K562 (cell line): ENCODE measurements at regions not wholly inside any gene's neighbourhood (a gene's known extent, or its start where the extent isn't known, plus 50 kb on each side); places are given as distances from the start of the nearest gene placed in this dataset.

Experiments
- ATAC-seq: fragments of 200-7000 bp; cut with Tn5 transposase; 3 replicates; pipeline ENCODE4 v1.9.1; 2020; ENCODE audit warnings: moderate library complexity
- BruUV-seq: library from RNA; stranded (reverse); fragments of 400-500 nt; replicated peaks from 2 replicates; lab custom pipeline; 2021; lab: Mats Ljungman, UMichigan
- CTCF ChIA-PET: fragments of 300-600 bp; formaldehyde crosslinking; extraction: SDS; loops from one replicate; lab custom pipeline; 2021; ENCODE audit warnings: low intra/inter-chr PET ratio; lab: Yijun Ruan, JAX
- POLR2A ChIA-PET: fragments of 300-600, 350-650 bp; sonication (Branson Sonifier 250); formaldehyde crosslinking; extraction: SDS; loops from one replicate; lab custom pipeline; 2021; ENCODE audit warnings: antibody characterized with exemption, inconsistent platforms; lab: Yijun Ruan, JAX
- DNase-seq, 4 experiments: peaks; one replicate each; pipeline versions ENCODE4 v3.0.0 to v3.0.0-alpha.2; 2011 to 2018; ENCODE audit warnings: low spot score in 3 of 4, mixed read lengths in 3 of 4; ENCODE audit errors: extremely low read depth in 1 of 4
- FAIRE-seq: peaks from 2 replicates; lab custom pipeline; 2011; peaks lifted over from hg19 to GRCh38; lab: Jason Lieb, UNC
- H2AFZ ChIP-seq: 2 replicates; pipeline ENCODE4 v1.6.0; 2011; ENCODE audit warnings: low read depth, low read length, control low read depth, inconsistent platforms
- H3K27ac ChIP-seq: fragments of 200-600 bp; 3 replicates; pipeline ENCODE4 v1.8.0; 2011; ENCODE audit warnings: low read depth, mild to moderate bottlenecking, control low read depth, inconsistent platforms, low read length, moderate library complexity, mixed read lengths; ENCODE audit errors: extremely low read depth
- H3K27me3 ChIP-seq, 2 experiments: fragments of 300-600 bp in 1 of 2; 2 replicates in 1 of 2; 3 replicates in 1 of 2; pipeline versions ENCODE4 v1.6.0 to v1.8.0; 2011; ENCODE audit warnings: inconsistent platforms in 2 of 2, low read length in 2 of 2, mild to moderate bottlenecking in 1 of 2, mixed read lengths in 1 of 2, moderate library complexity in 1 of 2; ENCODE audit not compliant: control insufficient read depth in 2 of 2, insufficient read depth in 2 of 2
- H3K36me3 ChIP-seq: fragments of 300-600 bp; 3 replicates; pipeline ENCODE4 v1.8.0; 2011; ENCODE audit warnings: mild to moderate bottlenecking, low read length, inconsistent platforms; ENCODE audit not compliant: control insufficient read depth, insufficient read depth
- H3K4me1 ChIP-seq, 2 experiments: fragments of 200-600 bp in 1 of 2; replicated peaks in 1 of 2; 2 replicates in 1 of 2; 3 replicates in 1 of 2; pipeline versions ENCODE4 v1.5.1 to v1.8.0; 2011; ENCODE audit warnings: inconsistent platforms in 2 of 2, low read length in 2 of 2, mild to moderate bottlenecking in 1 of 2, mixed read lengths in 1 of 2, moderate library complexity in 1 of 2; ENCODE audit not compliant: control insufficient read depth in 2 of 2, insufficient read depth in 2 of 2
- H3K4me2 ChIP-seq: 2 replicates; pipeline ENCODE4 v1.6.1; 2011; ENCODE audit warnings: low read length, control low read depth, inconsistent platforms, mixed read lengths; ENCODE audit not compliant: insufficient read depth
- H3K4me3 ChIP-seq: fragments of 200-600 bp; sonication (generic), shearing (Covaris generic); 2 replicates; pipeline ENCODE4 v1.5.1; 2016; ENCODE audit warnings: control low read depth, inconsistent platforms
- H3K79me2 ChIP-seq: fragments of 200-600 bp; 3 replicates; pipeline ENCODE4 v1.8.0; 2011; ENCODE audit warnings: low read length, inconsistent platforms; ENCODE audit not compliant: control insufficient read depth, insufficient read depth
- H3K9ac ChIP-seq, 2 experiments: 2 replicates each; pipeline versions ENCODE4 v1.6.0 to v1.6.1; 2011; ENCODE audit warnings: low read depth in 2 of 2, low read length in 2 of 2, control low read depth in 1 of 2, inconsistent platforms in 1 of 2, mild to moderate bottlenecking in 1 of 2, mixed read lengths in 1 of 2; ENCODE audit not compliant: insufficient read depth in 1 of 2
- H3K9me1 ChIP-seq: one replicate; pipeline ENCODE4 v1.6.0; 2011; ENCODE audit warnings: inconsistent platforms, mild to moderate bottlenecking, low read length, moderate library complexity; ENCODE audit not compliant: control insufficient read depth, insufficient read depth
- H3K9me3 ChIP-seq: replicated peaks from 2 replicates; pipeline ENCODE4 v1.5.1; 2011; ENCODE audit warnings: low read depth, low read length, inconsistent platforms; ENCODE audit not compliant: control insufficient read depth, insufficient read depth
- H4K20me1 ChIP-seq: replicated peaks from 2 replicates; pipeline ENCODE4 v1.6.1; 2011; ENCODE audit warnings: low read length, inconsistent platforms, mixed read lengths; ENCODE audit not compliant: control insufficient read depth, insufficient read depth
- BCOR ChIP-seq: fragments of 450-650 bp; IDR thresholded peaks from 2 replicates; pipeline ENCODE4 v1.6.1; 2016
- BDP1 ChIP-seq: IDR thresholded peaks from 3 replicates; pipeline ENCODE4 v1.6.1; 2011; ENCODE audit not compliant: insufficient read length, insufficient read depth
- CREB1 ChIP-seq, 2 experiments: sonication (generic) in 1 of 2; formaldehyde crosslinking in 1 of 2; IDR thresholded peaks; 2 replicates each; pipeline versions ENCODE4 v1.6.1 to v1.8.0; 2012 to 2022; ENCODE audit warnings: inconsistent platforms in 1 of 2, mild to moderate bottlenecking in 1 of 2, missing genetic modification reagents in 1 of 2, moderate library complexity in 1 of 2
- DACH1 ChIP-seq: fragments of 450-650 bp; IDR thresholded peaks from 2 replicates; pipeline ENCODE4 v1.6.1; 2018; ENCODE audit not compliant: partially characterized antibody
- ESRRA ChIP-seq: fragments of 450-650 bp; IDR thresholded peaks from 2 replicates; pipeline ENCODE4 v1.6.1; 2014; ENCODE audit warnings: low read depth, mild to moderate bottlenecking, moderate library complexity, borderline replicate concordance
- ESRRB ChIP-seq: fragments of 250-450 bp; sonication (Bioruptor Pico); IDR thresholded peaks from 2 replicates; pipeline ENCODE4 v1.5.0; 2020; ENCODE audit warnings: mild to moderate bottlenecking, moderate library complexity, borderline replicate concordance
- HNRNPUL1 ChIP-seq: fragments of 200-400 bp; formaldehyde crosslinking; IDR thresholded peaks from 2 replicates; pipeline ENCODE4 v1.6.1; 2017; ENCODE audit warnings: low read length
- ILK ChIP-seq: fragments of 450-650 bp; IDR thresholded peaks from 2 replicates; pipeline ENCODE4 v1.6.1; 2016; ENCODE audit warnings: missing genetic modification characterization, low read depth, mild to moderate bottlenecking, missing compliant biosample characterization, moderate library complexity, borderline replicate concordance
- L3MBTL2 ChIP-seq: fragments of 450-650 bp; IDR thresholded peaks from 2 replicates; pipeline ENCODE4 v1.6.1; 2016; ENCODE audit warnings: mild to moderate bottlenecking, moderate library complexity
- MITF ChIP-seq: IDR thresholded peaks from 2 replicates; pipeline ENCODE4 v1.6.1; 2014; ENCODE audit warnings: antibody characterized with exemption
- PCBP1 ChIP-seq: fragments of 200-400 bp; formaldehyde crosslinking; IDR thresholded peaks from 2 replicates; pipeline ENCODE4 v1.6.1; 2018; ENCODE audit warnings: mild to moderate bottlenecking, low read depth, low read length; ENCODE audit not compliant: poor library complexity, severe bottlenecking
- STAT5B ChIP-seq: fragments of 250-450 bp; sonication (Bioruptor Pico); IDR thresholded peaks from 2 replicates; pipeline ENCODE4 v1.8.0; 2021; ENCODE audit warnings: mild to moderate bottlenecking, inconsistent platforms
- TBL1XR1 ChIP-seq, 2 experiments: IDR thresholded peaks; 2 replicates each; pipeline ENCODE4 v1.6.1; 2012; ENCODE audit warnings: improper control_type of control experiment in 2 of 2, low read length in 2 of 2, mild to moderate bottlenecking in 1 of 2
- XRCC5 ChIP-seq: fragments of 200-400 bp; formaldehyde crosslinking; IDR thresholded peaks from 2 replicates; pipeline ENCODE4 v1.6.1; 2017; ENCODE audit warnings: low read depth, mild to moderate bottlenecking, low read length
- ZEB2 ChIP-seq: fragments of 450-650 bp; IDR thresholded peaks from 2 replicates; pipeline ENCODE4 v1.6.1; 2016
- ZNF282 ChIP-seq: sonication (generic); formaldehyde crosslinking; IDR thresholded peaks from 2 replicates; pipeline ENCODE4 v1.8.1; 2023; ENCODE audit warnings: missing genetic modification reagents
- ZNF561 ChIP-seq: fragments of 450-650 bp; formaldehyde crosslinking; conservative IDR thresholded peaks from 2 replicates; pipeline ENCODE4 v1.4.0; 2020; ENCODE audit warnings: mild to moderate bottlenecking, moderate library complexity
- ZNF57 ChIP-seq: fragments of 450-650 bp; formaldehyde crosslinking; IDR thresholded peaks from 2 replicates; pipeline ENCODE4 v1.4.0; 2020; ENCODE audit warnings: mild to moderate bottlenecking, moderate library complexity
- ZNF79 ChIP-seq: fragments of 250-450 bp; sonication (Bioruptor Pico); IDR thresholded peaks from 2 replicates; pipeline ENCODE4 v1.4.0; 2020; ENCODE audit warnings: low read depth, mild to moderate bottlenecking, moderate library complexity
- WGBS: fragments of 100-300 bp; shearing (Covaris generic); methylation state at CpG from one replicate; pipeline ENCODE4 v1.1.6; 2016; ENCODE audit warnings: low coverage, mixed read lengths; ENCODE audit not compliant: insufficient coverage; ENCODE audit errors: missing lambda C conversion rate; 5-methylcytosine and 5-hydroxymethylcytosine counted together
- in situ Hi-C: fragments of 300-500 bp; cut with MboI; formaldehyde crosslinking; loops from 4 replicates; pipeline ENCODE4 v1.15.0; 2018; ENCODE audit warnings: inconsistent platforms, mixed read lengths
- intact Hi-C: fragments of 100-400 bp; cut with micrococcal nuclease; formaldehyde crosslinking; loops from 2 replicates; pipeline ENCODE4 v1.14.2; 2022

GRCh38 chr5:164256954-164257353 lies 751.5 kb downstream of the MAT2B start:
- Histone ChIP-seq H3K79me2 (no peaks in the 10 kb centered on the region), H3K27me3 (no peaks in the 10 kb centered on the region), H3K4me1 (no peaks in the 10 kb centered on the region), H3K4me3 (no peak overlapping the region), H3K9me3 (no peaks in the 10 kb centered on the region), H3K4me2 (no peak overlapping the region), H3K9me1 (no peaks in the 10 kb centered on the region), H3K36me3 (no peaks in the 10 kb centered on the region), H3K27ac (no peak overlapping the region), H3K9ac (no peak overlapping the region), H4K20me1 (no peaks in the 10 kb centered on the region), H2AFZ (no peak overlapping the region)
- intact Hi-C loops: no loop called here
- BruUV-seq: no TSS peak
- CTCF ChIA-PET: no interaction called here
- 50% methylated on average over 2 of the region's 2 CpGs for WGBS
- no peak for FAIRE-seq
- in situ Hi-C loops: no loop called here
- TF ChIP-seq PCBP1 (no peak), MITF (no peak), ILK (tag) (no peak), STAT5B (CRISPR knock-in tag) (no peak), ZNF79 (CRISPR knock-in tag) (no peak), ESRRB (CRISPR knock-in tag) (no peak), ESRRA (no peak), XRCC5 (no peak), ZNF561 (CRISPR knock-in tag) (no peak), L3MBTL2 (no peak), DACH1 (no peak), BCOR (no peak), ZNF57 (no peak), HNRNPUL1 (no peak), CREB1 (IDR thresholded peaks at IDR 0.05) (no peak), CREB1 (CRISPR knock-in tag; IDR thresholded peaks at IDR 0.05) (no peak), BDP1 (no peak), ZNF282 (CRISPR knock-in tag) (no peak), TBL1XR1 (IDR thresholded peaks at IDR 0.05; ENCODE audit: low read length in 2 of 2) (no peak), ZEB2 (no peak)
- ATAC-seq: no peak
- no peak for DNase-seq
- POLR2A ChIA-PET: no interaction called here
